ENCODE measurements at regions not wholly inside any gene's neighbourhood (a gene's known extent, or its start where the extent isn't known, plus 50 kb on each side); places are given as distances from the start of the nearest gene placed in this dataset.

GRCh38 chr21:43287111-43287760 lies 118.4 kb downstream of the CRYAA start:
- TF ChIP-seq EZH2 (IDR thresholded peaks at IDR 0.05; ENCODE audit: borderline replicate concordance, low read depth, low read length, severe bottlenecking) (no peak), POLR2AphosphoS5 (IDR thresholded peaks at IDR 0.05; ENCODE audit: insufficient read depth, low read depth, low read length) (no peak), POLR2A (IDR thresholded peaks at IDR 0.05; ENCODE audit: low read depth, low read length) (no peak), MYC (IDR thresholded peaks at IDR 0.05; ENCODE audit: low read depth, low read length) (no peak), FOS (IDR thresholded peaks at IDR 0.05; ENCODE audit: borderline replicate concordance, insufficient read depth, low read length) (no peak), JUN (IDR thresholded peaks at IDR 0.05; ENCODE audit: borderline replicate concordance, insufficient read depth, insufficient read length, low read depth) (no peak), GATA2 (IDR thresholded peaks at IDR 0.05; ENCODE audit: insufficient read depth, insufficient read length, low read depth, low read length) (no peak)
- TF ChIP-seq, protein P1, sequence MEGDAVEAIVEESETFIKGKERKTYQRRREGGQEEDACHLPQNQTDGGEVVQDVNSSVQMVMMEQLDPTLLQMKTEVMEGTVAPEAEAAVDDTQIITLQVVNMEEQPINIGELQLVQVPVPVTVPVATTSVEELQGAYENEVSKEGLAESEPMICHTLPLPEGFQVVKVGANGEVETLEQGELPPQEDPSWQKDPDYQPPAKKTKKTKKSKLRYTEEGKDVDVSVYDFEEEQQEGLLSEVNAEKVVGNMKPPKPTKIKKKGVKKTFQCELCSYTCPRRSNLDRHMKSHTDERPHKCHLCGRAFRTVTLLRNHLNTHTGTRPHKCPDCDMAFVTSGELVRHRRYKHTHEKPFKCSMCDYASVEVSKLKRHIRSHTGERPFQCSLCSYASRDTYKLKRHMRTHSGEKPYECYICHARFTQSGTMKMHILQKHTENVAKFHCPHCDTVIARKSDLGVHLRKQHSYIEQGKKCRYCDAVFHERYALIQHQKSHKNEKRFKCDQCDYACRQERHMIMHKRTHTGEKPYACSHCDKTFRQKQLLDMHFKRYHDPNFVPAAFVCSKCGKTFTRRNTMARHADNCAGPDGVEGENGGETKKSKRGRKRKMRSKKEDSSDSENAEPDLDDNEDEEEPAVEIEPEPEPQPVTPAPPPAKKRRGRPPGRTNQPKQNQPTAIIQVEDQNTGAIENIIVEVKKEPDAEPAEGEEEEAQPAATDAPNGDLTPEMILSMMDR (IDR thresholded peaks at IDR 0.05; ENCODE audit: extremely low read depth in 1 of 2, insufficient read depth in 1 of 2, low read depth in 1 of 2, low read length in 2 of 2), result no peak
- TF ChIP-seq, protein P2, sequence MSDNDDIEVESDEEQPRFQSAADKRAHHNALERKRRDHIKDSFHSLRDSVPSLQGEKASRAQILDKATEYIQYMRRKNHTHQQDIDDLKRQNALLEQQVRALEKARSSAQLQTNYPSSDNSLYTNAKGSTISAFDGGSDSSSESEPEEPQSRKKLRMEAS (IDR thresholded peaks at IDR 0.05; ENCODE audit: insufficient read depth, insufficient read length), result no peak
